GM23248 (cell line): ENCODE measurements at regions not wholly inside any gene's neighbourhood (a gene's known extent, or its start where the extent isn't known, plus 50 kb on each side); places are given as distances from the start of the nearest gene placed in this dataset.

Experiments
- EZH2 ChIP-seq: fragments of 200-600 bp; sonication (generic); IDR thresholded peaks from 2 replicates; pipeline ENCODE4 v1.6.1; 2018; ENCODE audit warnings: antibody characterized with exemption, mild to moderate bottlenecking; ENCODE audit not compliant: insufficient read depth, poor library complexity, severe bottlenecking
- EZH2phosphoT487 ChIP-seq: fragments of 200-600 bp; sonication (generic); IDR thresholded peaks from 2 replicates; pipeline ENCODE4 v1.6.1; 2018; ENCODE audit warnings: antibody characterized with exemption, moderate library complexity, mild to moderate bottlenecking, low read depth; ENCODE audit not compliant: insufficient read depth

GRCh38 chr11:11757909-11758308 is 83.9 kb upstream of the USP47 start:
- TF ChIP-seq EZH2 (no peak), EZH2phosphoT487 (no peak)
